A673 (cell line): ENCODE measurements at regions not wholly inside any gene's neighbourhood (a gene's known extent, or its start where the extent isn't known, plus 50 kb on each side); places are given as distances from the start of the nearest gene placed in this dataset.

Experiments
- BruUV-seq: library from RNA; stranded (reverse); fragments of 400-500 nt; replicated peaks from 2 replicates; lab custom pipeline; 2021; lab: Mats Ljungman, UMichigan
- CTCF ChIA-PET: fragments of 300-600 bp; sonication (Branson Sonifier 250); formaldehyde crosslinking; loops from one replicate; lab custom pipeline; 2022; ENCODE audit warnings: antibody characterized with exemption; lab: Charles Lee
- POLR2A ChIA-PET: fragments of 300-600 bp; sonication (Branson Sonifier 250); formaldehyde crosslinking; loops from one replicate; lab custom pipeline; 2022; ENCODE audit warnings: antibody characterized with exemption; ENCODE audit not compliant: low non-redundant PET; lab: Charles Lee
- DNase-seq: peaks from one replicate; pipeline ENCODE4 v3.0.0-alpha.2; 2015; ENCODE audit warnings: low spot score
- H3K27ac ChIP-seq: fragments of 200-600 bp; sonication (generic); 2 replicates; pipeline ENCODE4 v1.5.1; 2016; ENCODE audit warnings: mixed run types, low read depth, mild to moderate bottlenecking, mixed read lengths, antibody characterized with exemption, low read length; ENCODE audit not compliant: poor library complexity, severe bottlenecking
- H3K27me3 ChIP-seq: fragments of 200-600 bp; sonication (generic); replicated peaks from 2 replicates; pipeline ENCODE4 v1.6.1; 2017; ENCODE audit warnings: mixed run types, low read depth, mild to moderate bottlenecking, mixed read lengths, antibody characterized with exemption, low read length; ENCODE audit not compliant: insufficient read depth, poor library complexity
- H3K36me3 ChIP-seq: fragments of 200-600 bp; sonication (generic); 2 replicates; pipeline ENCODE4 v1.6.1; 2016; ENCODE audit warnings: mixed run types, mild to moderate bottlenecking, mixed read lengths, antibody characterized with exemption, low read length; ENCODE audit not compliant: insufficient read depth, poor library complexity, severe bottlenecking
- H3K4me1 ChIP-seq: fragments of 200-600 bp; sonication (generic); 2 replicates; pipeline ENCODE4 v1.6.1; 2017; ENCODE audit warnings: mixed run types, mild to moderate bottlenecking, mixed read lengths, antibody characterized with exemption, low read length; ENCODE audit not compliant: insufficient read depth, poor library complexity, severe bottlenecking
- H3K4me3 ChIP-seq: fragments of 200-600 bp; sonication (generic); 2 replicates; pipeline ENCODE4 v1.5.1; 2016; ENCODE audit warnings: low read depth, mixed run types, mild to moderate bottlenecking, mixed read lengths, low read length; ENCODE audit not compliant: poor library complexity, severe bottlenecking
- H3K9me3 ChIP-seq: fragments of 200-600 bp; sonication (generic); 2 replicates; pipeline ENCODE4 v1.6.1; 2016; ENCODE audit warnings: mixed run types, low read depth, mild to moderate bottlenecking, mixed read lengths, antibody characterized with exemption, low read length; ENCODE audit not compliant: poor library complexity, severe bottlenecking
- EZH2 ChIP-seq: fragments of 200-600 bp; sonication (generic); IDR thresholded peaks from 2 replicates; pipeline ENCODE4 v1.6.1; 2017; ENCODE audit warnings: borderline replicate concordance, low read depth, mild to moderate bottlenecking, mixed read lengths, antibody characterized with exemption, low read length; ENCODE audit not compliant: poor library complexity, severe bottlenecking
- intact Hi-C: fragments of 100-400 bp; cut with micrococcal nuclease; formaldehyde crosslinking; loops from one replicate; pipeline ENCODE4 v1.10.0; 2022; ENCODE audit not compliant: unreplicated experiment
- TF ChIP-seq, protein P1 (sequence below): fragments of 300-800, 200-600 bp; sonication (generic); conservative IDR thresholded peaks from 2 replicates; pipeline ENCODE4 v1.5.1; 2017; ENCODE audit warnings: low read depth, mild to moderate bottlenecking, antibody characterized with exemption, low read length, moderate library complexity, mixed read lengths

DNA sequence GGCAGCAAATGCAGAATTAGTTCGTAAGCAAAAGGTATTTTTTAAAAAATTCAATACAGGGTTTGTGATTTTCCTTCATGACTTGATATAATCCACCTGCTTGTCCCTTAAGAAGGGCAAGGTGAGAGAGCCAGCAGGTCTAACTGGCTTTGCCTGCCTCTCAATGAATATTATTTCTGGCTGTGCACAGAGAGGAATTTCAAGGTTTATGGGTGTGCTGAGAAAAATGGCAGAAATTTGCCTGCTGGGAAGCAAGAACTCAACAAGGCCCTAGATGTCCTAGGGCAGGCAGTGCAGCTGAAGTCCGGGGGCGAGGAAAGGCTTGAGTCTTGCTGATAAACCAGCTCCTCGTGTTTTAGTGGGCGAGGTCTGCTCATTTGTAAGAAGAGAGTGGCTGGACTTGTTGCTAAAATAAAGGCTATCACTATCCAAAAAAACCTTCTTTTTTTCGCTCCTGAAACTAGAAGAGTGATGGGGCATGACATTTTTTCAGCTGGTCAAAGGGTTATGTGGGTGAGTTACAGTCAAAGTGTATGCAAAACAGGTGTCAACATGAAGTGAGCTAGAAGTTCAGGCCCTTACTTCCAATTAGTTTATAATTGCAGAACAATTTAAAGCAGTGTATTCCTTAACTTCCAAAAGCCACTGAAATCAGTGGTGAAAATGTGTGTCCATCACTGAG lies 385.8 kb upstream of the KLF6 start:
- no peaks in the 10 kb centered on the region for H3K27me3 ChIP-seq
- H3K27ac ChIP-seq: no peak overlapping the region
- H3K36me3 ChIP-seq: no peaks in the 10 kb centered on the region
- peaks cover 6% of the 10 kb centered on the region for H3K9me3 ChIP-seq
- ChIA-PET POLR2A (no interaction called here), CTCF (no interaction called here)
- TF ChIP-seq EZH2: no peak
- TF ChIP-seq, protein P1, sequence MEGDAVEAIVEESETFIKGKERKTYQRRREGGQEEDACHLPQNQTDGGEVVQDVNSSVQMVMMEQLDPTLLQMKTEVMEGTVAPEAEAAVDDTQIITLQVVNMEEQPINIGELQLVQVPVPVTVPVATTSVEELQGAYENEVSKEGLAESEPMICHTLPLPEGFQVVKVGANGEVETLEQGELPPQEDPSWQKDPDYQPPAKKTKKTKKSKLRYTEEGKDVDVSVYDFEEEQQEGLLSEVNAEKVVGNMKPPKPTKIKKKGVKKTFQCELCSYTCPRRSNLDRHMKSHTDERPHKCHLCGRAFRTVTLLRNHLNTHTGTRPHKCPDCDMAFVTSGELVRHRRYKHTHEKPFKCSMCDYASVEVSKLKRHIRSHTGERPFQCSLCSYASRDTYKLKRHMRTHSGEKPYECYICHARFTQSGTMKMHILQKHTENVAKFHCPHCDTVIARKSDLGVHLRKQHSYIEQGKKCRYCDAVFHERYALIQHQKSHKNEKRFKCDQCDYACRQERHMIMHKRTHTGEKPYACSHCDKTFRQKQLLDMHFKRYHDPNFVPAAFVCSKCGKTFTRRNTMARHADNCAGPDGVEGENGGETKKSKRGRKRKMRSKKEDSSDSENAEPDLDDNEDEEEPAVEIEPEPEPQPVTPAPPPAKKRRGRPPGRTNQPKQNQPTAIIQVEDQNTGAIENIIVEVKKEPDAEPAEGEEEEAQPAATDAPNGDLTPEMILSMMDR: no peak
- no peak for DNase-seq
- H3K4me1 ChIP-seq: no peaks in the 10 kb centered on the region
- no TSS peak for BruUV-seq
- intact Hi-C loops: loop anchor here (10.0 kb wide), 1 partner anchor 484 kb away; no protein-coding TSS in a partner anchor
- H3K4me3 ChIP-seq: no peak overlapping the region

DNA sequence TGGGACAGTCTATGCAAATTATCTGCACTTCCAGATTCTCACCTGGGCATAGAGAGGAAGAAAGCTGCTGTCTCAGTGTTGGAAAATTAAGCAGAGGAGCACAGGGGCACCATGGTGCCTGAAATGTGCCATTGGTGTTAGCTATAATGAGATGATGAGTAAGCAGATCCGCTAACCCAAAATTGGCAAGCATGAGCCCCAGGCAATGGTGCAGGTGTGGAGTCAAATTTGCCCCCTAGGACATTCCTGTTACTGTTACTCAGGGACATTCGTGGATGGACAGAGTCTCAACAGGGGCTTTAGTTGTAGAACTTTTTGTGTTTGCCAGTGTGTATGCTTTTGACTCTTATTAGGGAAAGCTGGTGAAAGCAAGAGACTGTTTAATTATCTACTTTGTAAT lies 385.2 kb upstream of the KLF6 start:
- ChIA-PET POLR2A (no interaction called here), CTCF (no interaction called here)
- intact Hi-C loops: loop anchor here (10.0 kb wide), 1 partner anchor 485 kb away; no protein-coding TSS in a partner anchor
- no TSS peak for BruUV-seq
- DNase-seq: no peak
- Histone ChIP-seq H3K36me3 (no peaks in the 10 kb centered on the region), H3K9me3 (peaks cover 6% of the 10 kb centered on the region), H3K4me1 (no peaks in the 10 kb centered on the region), H3K4me3 (no peak overlapping the region), H3K27ac (no peak overlapping the region), H3K27me3 (no peaks in the 10 kb centered on the region)
- TF ChIP-seq, protein P1: no peak
- TF ChIP-seq EZH2: no peak

DNA sequence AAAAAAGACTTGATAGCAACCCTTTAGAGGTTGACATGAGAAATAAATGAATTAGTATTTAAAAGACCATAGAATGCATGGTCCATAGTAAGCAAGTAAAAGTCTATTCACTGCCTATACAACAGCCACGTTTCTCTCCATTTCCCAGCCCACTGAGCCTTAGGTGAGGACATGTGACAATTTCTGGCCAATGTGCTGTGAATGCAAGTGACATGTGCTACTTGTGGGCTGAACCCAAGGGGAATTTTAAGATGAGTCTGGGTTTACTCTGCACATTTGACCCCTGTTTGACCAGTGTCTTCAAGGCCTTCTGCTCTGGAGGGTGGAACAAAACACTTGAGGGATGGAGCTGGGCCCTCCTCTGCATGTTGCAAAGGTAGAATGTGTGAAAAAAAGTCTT lies 384.4 kb upstream of the KLF6 start:
- no TSS peak for BruUV-seq
- Histone ChIP-seq H3K9me3 (peaks cover 6% of the 10 kb centered on the region), H3K4me1 (no peaks in the 10 kb centered on the region), H3K27ac (no peak overlapping the region), H3K4me3 (no peak overlapping the region), H3K27me3 (no peaks in the 10 kb centered on the region), H3K36me3 (no peaks in the 10 kb centered on the region)
- intact Hi-C loops: no loop called here
- CTCF ChIA-PET: no interaction called here
- no peak for TF ChIP-seq EZH2
- TF ChIP-seq, protein P1: no peak
- DNase-seq: no peak
- POLR2A ChIA-PET: no interaction called here
